GM12865 (cell line): ENCODE measurements at regions not wholly inside any gene's neighbourhood (a gene's known extent, or its start where the extent isn't known, plus 50 kb on each side); places are given as distances from the start of the nearest gene placed in this dataset.

Source experiments
- DNase-seq: peaks from one replicate; pipeline ENCODE4 v3.0.0; 2010; ENCODE audit warnings: low read depth
- H3K4me3 ChIP-seq: 2 replicates; pipeline ENCODE4 v1.5.1; 2011; ENCODE audit warnings: mild to moderate bottlenecking, low read depth, low read length, control low read depth
- CTCF ChIP-seq: IDR thresholded peaks from 2 replicates; pipeline ENCODE4 v1.5.1; 2011; ENCODE audit warnings: low read length, control low read depth, low read depth, inconsistent platforms; ENCODE audit not compliant: insufficient read depth; ENCODE audit errors: missing control alignments

- no peak for DNase-seq
- H3K4me3 ChIP-seq = no peak overlapping the region
- no peak for TF ChIP-seq CTCF
Measured at GRCh38 chr2:129009555-129010146, 691.0 kb upstream of the HS6ST1 start.

- no peak for DNase-seq
- H3K4me3 ChIP-seq = no peak overlapping the region
- no peak for TF ChIP-seq CTCF
Measured at GRCh38 chr2:129010262-129010661, 691.6 kb upstream of the HS6ST1 start.

- DNase-seq = no peak
- H3K4me3 ChIP-seq = no peak overlapping the region
- no peak for TF ChIP-seq CTCF
Measured at GRCh38 chr2:129011466-129012061, 692.9 kb upstream of the HS6ST1 start.

- DNase-seq = no peak
- H3K4me3 ChIP-seq = no peak overlapping the region
- TF ChIP-seq CTCF = no peak
Measured at GRCh38 chr2:129014432-129014831, 695.8 kb upstream of the HS6ST1 start.

GRCh38 chr2:129015397-129016285 lies 697.0 kb upstream of the HS6ST1 start:
- TF ChIP-seq CTCF = no peak
- DNase-seq = no peak
- no peak overlapping the region for H3K4me3 ChIP-seq

- no peak overlapping the region for H3K4me3 ChIP-seq
- no peak for DNase-seq
- TF ChIP-seq CTCF = no peak
Measured at GRCh38 chr2:129016972-129017371, 698.3 kb upstream of the HS6ST1 start.
